ENCODE measurements at regions not wholly inside any gene's neighbourhood (a gene's known extent, or its start where the extent isn't known, plus 50 kb on each side); places are given as distances from the start of the nearest gene placed in this dataset.
A peak's percentile ranks its signal among the peaks of the same experiment; 100 is the strongest.

DNA sequence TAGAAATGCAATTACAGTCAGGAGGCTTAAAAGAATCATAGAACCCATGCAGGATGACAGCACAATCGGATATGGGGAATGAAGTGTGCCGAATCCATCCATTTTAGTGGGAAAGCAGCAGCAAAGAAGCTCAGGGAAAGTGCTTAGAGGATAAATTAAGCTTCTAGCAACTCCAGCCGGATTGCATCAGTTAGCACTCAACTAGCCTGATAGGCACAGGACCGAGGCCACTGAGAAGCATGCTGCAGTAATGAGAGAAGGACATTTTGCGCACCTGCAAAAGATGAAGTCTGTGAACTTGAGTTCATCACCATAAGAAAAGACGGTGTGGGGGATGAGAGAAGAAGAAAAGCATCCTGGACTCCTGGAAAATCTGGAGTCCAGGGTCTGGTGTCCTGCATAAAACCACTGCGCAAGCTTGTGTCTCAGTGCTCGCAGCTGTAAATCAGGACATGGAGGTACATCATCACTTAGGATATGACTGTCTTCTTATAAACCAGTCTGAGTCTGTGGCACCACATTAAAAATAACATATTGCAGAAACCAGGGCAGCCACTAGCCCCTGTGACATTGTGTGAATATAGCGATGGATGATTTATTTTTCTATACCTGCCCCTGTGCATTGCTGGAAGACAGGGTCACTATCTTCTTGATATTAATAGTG is 665.5 kb upstream of the SOX11 start:
- DNase-seq (ENCODE audit: low read depth in 4 of 4, low spot score in 3 of 4) = no peak

DNA sequence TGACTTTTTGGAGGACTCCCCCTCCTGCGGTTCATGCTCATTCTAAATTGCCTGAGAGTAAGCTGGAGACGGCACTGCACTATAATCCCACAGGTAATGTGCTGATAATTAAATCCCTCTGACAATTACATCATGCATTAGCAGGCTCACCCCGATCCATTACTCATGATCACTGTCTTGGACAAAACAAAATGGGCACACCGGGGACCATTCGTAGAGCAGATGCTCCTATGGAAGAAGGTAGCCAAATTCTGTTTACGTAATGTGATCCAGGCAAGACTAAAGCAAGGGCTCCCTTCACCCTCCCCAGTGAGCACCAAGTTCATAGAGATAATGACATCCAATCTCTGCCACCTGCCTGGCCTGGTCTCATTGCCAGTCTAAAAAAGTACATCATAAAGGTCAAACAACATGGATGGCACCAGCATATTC is 657.1 kb upstream of the SOX11 start:
- no peak for DNase-seq (ENCODE audit: low read depth in 4 of 4, low spot score in 3 of 4)

DNA sequence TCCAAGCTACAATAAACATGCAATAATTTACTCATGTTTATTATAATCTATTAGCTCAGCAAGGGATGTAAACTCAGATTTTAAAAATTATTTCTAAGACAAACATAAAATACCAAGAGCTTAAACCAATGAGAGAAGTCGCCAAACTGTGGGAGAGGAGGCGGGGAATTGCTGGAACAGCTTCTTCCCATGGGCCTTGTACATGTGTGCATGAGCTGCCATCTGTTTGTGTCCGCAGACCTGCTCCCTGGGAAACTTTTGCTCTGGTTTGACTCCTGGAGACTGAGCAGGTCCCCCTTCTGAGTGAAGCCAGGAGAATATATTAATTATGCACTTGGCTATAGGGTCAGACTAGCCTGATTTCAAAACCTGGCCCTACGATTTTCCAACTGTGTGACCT is 655.9 kb upstream of the SOX11 start:
- no peak for DNase-seq (ENCODE audit: low read depth in 4 of 4, low spot score in 3 of 4)

DNA sequence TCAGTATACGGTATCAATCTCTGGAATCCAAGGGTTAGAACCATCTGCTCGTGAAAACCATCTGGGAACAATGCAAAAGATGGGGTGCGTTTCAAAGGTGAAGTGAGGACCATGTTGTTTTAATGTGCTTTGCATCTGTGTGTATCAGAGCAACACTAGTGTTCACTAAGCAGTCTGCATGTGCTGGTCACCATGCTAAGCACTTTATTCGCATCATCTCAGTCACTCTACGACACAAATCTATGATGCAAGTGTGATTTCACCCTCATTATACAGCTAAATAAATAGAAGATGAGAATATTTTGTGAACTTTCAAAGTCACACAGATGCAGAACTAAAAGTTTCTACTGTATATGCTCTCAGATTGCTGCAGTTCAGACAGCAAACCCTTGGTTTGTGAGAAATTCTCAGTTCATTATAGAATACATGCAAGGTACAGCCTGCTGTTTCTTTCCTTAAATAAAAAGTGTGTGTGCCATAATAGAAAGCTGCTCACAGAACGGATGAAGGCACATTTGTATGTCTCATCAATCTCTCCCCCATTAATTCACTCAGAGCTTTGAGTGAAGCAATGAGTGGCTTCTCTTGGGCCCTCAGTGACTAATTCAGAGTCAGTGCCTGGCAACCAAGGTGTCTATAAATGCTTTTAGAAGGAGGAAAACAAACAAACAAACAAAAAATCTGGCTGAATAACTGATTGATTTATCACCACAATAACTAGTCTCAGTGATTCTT is 652.8 kb upstream of the SOX11 start:
- DNase-seq (ENCODE audit: low read depth in 4 of 4, low spot score in 3 of 4) = no peak

DNA sequence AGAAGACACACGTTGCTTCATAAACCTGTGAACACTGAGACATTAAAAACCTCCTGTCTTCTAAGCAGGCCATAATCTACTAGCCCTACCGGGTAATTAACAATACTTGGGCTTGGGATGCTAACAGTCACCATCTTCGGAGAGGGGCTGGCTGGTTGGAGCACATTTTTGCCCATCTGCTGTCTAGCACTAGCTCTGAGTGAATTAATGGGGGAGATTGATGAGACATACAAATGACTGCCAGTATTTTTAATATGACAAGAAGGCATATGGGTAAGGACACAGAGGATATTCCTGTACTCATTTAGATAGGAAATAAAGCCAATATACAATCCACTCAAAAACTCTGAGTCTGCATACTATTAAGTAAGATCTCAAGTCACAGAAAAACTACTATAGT is 651.6 kb upstream of the SOX11 start:
- no peak for DNase-seq (ENCODE audit: low read depth in 4 of 4, low spot score in 3 of 4)

DNA sequence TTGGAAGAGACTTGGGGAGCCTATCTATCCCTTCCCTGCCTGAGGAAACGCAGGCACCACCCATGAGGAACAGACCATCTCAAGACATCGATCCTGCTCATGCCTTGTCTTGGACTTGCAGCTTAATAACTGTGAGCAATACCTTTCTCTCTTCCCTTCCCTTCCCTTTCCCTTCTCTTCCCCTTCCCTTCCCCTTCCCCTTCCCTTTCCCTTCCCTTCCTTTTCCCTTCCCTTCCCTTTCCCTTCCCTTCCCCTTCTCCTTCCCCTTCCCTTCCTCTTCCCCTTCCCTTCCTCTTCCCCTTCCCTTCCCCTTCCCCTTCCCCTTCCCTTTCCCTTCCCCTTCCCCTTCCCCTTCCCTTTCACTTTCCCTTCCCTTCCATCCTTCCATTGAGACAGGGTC is 650.7 kb upstream of the SOX11 start:
- DNase-seq (ENCODE audit: low read depth in 4 of 4, low spot score in 3 of 4) = no peak

DNA sequence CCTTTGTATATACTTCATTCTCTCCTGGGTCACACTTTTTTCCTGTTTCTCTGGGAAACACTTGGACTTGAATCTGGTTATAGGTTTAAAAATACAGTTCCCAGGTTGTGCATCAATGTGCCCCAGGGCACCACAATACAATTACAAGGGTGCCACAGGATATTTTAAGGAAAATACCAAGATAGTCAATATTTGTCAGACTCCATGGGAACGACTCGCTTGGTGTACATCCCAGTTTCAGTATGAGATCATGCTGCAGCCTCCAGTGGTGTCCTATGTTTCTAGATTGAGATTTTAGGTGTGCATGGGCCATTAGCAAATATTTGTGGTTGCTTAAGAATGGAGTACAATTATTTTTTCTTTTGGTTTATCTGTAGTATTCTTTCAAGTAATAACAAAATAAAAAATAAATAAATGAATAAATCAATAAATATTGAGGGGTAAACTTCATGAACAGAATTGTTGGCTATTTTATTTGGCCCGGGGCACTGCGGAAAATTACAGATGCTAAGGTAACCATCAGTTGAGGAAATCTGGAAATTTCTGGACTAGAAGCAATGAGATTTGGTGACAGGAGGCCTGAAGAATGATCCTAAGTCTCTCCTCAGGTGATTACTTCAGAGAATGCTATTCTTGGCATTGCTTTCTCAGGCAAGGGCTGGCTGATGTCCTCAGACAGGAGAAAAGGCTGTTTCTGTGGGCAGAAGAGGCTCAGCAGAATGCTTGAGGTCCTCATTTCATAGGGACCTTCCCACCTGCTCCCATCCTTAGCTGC is 649.3 kb upstream of the SOX11 start:
- no peak for DNase-seq (ENCODE audit: low read depth in 4 of 4, low spot score in 3 of 4)

DNA sequence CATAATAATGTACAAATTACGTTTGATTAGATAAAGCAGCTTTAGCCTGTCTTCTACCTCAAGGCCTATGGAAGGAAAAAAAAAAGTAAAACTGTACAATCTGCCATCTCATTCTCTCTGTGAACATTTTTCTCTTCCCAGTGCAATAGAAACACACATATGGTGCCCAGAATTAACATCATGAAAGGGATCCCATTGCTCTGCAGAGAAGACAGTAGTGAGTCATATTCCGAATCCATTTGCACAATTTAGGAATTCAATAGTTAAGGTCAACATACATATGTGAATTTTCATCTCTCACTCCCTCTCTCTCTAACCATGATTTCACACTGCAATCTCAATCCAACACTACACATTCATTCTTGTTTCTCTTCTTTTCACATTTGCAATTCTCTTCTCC is 640.9 kb upstream of the SOX11 start:
- DNase-seq (ENCODE audit: low read depth in 4 of 4, low spot score in 3 of 4) = no peak

DNA sequence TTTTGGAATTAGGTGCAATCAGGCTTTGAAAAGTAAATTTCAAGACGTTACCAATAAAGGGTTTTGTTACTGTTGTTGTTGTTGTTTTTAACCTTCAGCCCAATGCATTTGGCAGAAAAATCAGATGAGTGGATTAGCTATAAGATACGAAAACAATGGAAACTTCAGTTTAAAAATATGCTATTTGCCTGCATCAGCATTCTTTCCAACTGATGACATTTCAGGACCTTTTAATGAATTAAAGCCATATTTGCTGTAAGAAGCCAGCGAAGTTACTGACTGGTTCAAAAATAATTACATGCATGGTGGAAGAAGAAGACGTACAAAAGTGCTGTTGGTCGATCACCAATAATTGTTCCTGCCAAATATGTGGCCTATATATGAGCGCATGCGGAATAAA is 639.3 kb upstream of the SOX11 start:
- no peak for DNase-seq (ENCODE audit: low read depth in 4 of 4, low spot score in 3 of 4)

DNA sequence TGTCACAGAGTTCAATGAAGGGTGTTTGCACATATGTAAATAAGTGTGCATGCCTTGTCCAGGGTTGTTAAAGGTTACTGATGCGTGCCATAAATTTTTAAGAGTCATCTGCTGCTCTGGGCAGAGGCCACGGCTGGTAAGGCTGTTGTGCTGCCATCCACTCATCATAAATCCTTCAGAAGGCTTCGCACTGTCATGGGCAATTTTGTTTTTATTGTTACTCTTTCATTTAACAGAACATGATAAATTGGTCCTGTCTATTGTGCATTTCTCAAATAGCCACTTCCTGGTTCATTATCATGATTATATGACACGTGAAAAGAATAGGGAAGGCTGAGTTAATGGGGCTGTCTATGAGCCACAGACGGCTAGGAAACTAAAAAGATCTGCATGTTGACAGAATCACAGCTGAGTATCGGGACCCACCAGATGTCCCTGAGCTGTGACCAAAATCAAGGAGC is 634.3 kb upstream of the SOX11 start:
- DNase-seq (ENCODE audit: low read depth in 4 of 4, low spot score in 3 of 4) = peak in 1 of 4 donors; percentile 1

DNA sequence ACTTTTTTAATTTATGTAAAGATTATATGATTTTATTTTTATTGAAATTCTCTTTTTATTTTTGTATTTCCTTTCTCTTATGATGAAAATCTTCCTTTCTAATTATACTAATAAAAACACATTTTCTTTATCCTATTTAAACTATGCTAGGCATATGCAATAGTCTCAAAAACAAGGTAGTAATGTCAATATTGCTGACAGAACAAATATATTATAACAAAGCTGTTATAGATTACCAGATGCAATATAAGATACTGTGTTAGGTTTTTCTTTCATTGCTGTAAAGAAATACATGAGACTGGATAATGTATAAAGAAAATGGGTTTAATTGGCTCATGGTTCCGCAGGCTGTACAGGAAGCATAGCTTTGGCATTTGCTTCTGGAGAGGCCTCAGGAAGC is 631.2 kb upstream of the SOX11 start:
- no peak for DNase-seq (ENCODE audit: low read depth in 4 of 4, low spot score in 3 of 4)

DNA sequence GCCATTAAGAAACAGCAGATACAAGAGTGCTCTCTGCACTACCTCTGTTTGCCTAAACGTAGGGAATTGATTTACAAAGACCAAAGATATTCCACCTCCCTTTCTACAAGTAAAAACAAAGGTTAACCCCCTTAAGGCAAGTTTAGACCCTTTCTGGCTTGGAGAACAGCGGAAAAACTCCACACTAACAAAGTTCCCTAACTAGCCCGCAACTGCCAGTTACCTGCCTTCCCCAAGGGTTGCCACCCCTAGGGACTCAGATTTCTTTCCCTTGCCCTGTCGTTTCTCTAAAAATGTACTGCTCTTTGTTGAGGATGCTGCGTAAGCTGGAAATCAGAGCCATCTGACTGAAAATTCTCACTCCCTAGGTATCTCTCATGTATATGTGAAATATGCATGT is 627.5 kb upstream of the SOX11 start:
- no peak for DNase-seq (ENCODE audit: low read depth in 4 of 4, low spot score in 3 of 4)

DNA sequence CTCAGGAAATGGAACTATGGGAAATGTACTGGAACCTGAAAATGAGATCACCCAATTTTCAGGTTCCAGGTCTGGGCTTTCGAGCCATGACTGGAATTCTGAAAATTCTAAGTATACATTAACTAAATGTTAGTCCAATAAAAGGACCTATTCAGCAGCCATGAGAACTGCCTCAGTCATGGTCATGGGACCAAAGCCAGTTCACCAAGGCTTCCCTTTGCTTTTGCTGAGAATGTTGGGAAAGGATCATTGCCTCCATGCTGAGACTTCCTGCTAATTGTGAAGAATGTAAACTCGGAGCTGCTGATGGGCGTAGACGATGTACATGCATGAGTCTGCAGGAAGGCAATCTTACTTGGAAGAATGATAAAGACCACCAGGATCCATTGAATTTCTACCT is 624.4 kb upstream of the SOX11 start:
- no peak for DNase-seq (ENCODE audit: low read depth in 4 of 4, low spot score in 3 of 4)

DNA sequence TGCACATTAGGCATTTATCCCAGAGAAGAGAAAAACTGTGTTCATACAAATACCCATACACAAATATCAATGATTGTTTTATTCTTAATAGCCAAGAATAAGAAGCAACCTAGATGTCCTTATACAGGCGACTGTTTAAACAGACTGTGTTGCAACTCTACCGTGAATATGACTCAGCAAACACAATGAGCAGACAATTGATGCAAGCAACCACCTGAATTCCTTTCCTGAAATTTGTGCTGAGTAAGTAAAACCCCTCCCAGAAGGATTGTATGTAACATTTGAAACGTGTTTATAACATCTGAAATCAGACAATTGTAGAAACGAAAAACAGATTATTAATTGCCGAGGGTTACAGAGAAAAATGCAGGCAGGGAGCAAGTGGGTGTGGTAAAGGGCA is 621.9 kb upstream of the SOX11 start:
- no peak for DNase-seq (ENCODE audit: low read depth in 4 of 4, low spot score in 3 of 4)

DNA sequence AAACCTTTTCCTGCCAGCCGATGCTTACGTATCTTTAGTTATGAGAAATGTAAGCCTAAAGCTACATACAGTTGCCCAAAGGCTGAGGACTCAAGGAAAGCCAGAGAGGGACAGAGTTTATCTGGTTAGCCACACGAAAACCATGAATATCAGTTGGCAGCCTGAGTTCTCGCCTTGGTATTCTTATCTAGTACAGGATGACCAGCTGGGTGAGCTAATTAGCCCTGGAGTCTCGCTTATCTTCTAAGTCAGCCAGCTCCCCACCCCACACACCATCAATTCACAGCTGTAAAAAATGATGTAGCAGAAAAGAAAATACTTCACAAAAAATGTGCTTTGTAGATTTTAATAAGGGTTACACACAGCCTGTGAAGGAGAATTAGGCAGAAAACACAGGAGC is 617.5 kb upstream of the SOX11 start:
- DNase-seq (ENCODE audit: low read depth in 4 of 4, low spot score in 3 of 4) = no peak

DNA sequence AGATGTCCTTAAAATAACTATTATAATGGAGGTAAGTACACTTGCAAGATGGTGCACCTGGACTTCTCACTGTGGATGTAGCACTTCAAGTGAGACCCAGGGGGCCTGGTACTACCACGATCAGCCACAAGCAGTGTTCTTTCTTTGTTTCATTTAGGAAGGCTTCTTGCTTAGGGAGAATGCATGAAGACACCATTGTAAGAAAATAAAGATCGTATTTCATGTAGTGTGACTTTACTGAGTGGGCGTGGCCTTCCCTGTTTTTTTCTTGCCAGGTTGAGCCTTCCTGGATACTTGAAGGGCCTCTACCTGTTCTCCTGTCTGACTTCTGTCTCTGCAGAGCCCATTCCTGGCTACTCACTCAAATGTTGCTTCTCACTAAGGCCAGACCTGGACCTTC is 615.6 kb upstream of the SOX11 start:
- DNase-seq (ENCODE audit: low read depth in 4 of 4, low spot score in 3 of 4) = no peak

DNA sequence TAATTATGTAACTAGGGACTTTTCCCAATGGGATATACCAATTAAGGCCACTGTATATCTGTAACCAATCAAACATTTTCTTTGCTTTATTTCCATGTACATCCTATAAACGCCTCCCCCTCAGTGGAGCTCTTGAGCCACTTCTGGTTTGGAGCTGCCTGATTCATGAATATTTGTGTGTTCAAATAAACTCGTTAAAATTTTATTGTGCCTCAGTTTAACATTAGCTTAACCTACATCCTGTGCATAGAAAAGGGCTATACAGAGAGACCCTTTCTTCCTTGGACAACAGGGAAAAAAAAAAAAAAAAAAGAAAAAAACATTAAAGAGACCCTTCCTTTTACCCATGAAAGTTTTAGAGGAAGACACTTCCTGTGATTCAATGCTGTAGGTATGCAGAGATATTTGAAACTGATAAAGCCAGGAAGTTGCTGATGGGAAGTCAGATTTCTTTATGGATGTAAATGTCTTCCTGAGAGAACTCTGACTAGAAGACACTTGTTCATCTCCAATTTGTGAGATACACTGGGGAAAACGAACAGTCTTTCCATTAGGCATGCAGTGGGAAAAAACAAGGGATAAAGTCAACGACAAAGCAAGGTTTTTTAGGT is 614.6 kb upstream of the SOX11 start:
- no peak for DNase-seq (ENCODE audit: low read depth in 4 of 4, low spot score in 3 of 4)

DNA sequence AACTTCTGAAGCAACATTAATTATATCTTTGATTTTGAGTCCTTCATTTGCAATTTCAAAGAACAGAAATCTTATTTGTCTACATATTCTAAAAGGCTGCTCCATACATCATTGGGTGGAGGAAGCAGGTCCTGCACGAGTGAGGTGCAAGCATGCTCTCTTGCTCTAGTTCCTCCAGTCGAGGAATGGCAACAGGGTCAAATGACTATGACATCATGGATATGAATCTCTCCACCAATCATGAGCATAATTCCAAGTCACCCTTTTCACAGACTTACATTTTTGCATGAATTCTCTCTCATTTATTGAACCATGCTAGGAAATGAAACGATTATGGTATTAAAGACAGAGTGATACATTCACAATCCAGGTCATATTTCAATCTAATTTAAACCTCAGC is 608.8 kb upstream of the SOX11 start:
- no peak for DNase-seq (ENCODE audit: low read depth in 4 of 4, low spot score in 3 of 4)

DNA sequence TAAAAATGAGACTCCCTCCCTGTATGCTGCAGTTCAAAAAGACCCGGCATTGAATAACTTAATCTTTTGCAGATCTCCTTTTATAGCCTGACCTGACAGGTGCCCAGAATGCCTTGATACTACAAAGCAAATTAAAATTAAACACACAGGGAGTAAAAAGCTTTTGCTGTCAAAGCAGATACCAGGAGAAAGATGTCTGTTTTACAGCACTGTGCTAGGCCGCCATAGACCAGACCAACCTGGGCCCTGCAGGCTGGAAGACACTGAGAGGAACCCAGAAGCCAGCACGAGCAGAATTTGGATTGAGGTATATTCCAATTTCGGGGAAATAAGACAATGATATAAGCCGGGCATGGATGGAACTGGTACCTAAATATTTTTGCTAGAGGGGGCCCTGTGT is 602.8 kb upstream of the SOX11 start:
- DNase-seq (ENCODE audit: low read depth in 4 of 4, low spot score in 3 of 4) = no peak

DNA sequence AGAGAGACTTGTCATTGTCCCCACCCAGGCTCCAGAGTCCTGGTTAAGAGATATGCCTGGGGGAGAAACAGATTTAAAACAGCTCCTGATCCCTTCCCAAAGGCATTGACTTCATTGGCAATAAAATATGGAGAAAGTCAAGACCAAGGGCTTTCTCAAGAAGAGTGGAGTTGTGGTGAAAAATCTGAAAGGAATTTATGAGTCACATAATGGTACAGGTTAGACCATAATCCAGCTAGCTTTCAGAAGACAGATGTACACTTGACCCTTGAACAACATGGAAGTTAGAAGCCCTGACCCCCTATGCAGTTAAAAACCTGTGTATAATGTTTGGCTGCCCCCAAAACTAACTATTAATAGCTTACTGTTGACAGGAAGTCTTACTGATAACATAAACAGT is 599.1 kb upstream of the SOX11 start:
- DNase-seq (ENCODE audit: low read depth in 4 of 4, low spot score in 3 of 4) = no peak

DNA sequence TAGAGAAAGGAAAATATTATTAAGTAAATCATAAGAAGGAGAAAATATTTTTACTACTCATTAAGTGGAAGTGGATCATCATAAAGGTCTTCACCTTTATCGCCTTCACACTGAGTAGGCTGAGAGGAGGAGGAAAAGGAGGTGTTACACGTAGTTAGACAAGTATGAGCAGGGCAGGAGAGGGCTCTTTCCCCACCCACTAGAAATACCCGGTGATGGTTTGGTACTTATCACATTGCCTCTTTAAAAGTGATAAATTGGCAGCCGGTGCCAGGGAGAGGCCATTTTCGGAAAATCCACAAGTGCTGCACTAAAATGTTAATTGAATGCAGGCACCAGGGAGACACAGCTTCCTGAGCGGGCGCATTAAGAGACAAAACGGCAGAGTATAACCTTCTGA is 598.7 kb upstream of the SOX11 start:
- no peak for DNase-seq (ENCODE audit: low read depth in 4 of 4, low spot score in 3 of 4)
